Transverse colon (tissue), 4 donors: ENCODE measurements at regions not wholly inside any gene's neighbourhood (a gene's known extent, or its start where the extent isn't known, plus 50 kb on each side); places are given as distances from the start of the nearest gene placed in this dataset.

Experiments
- POLR2A ChIP-seq: fragments of 450-650 bp; IDR thresholded peaks from one replicate; pipeline ENCODE4 v1.6.1; 2016; ENCODE audit warnings: antibody characterized with exemption, mild to moderate bottlenecking, moderate library complexity
- POLR2AphosphoS5 ChIP-seq, 3 donors: sonication (generic); formaldehyde crosslinking; IDR thresholded peaks; one replicate each; pipeline ENCODE4 v1.6.1; 2016; ENCODE audit warnings: antibody characterized with exemption in 3 of 3
- TF ChIP-seq, protein P1 (sequence below), 5 experiments: fragments of 200-600 bp in 3 of 5; fragments of 450-650 bp in 2 of 5; sonication (generic) in 3 of 5; IDR thresholded peaks; 1 replicate in 2 of 5; 2 replicates in 3 of 5; pipeline ENCODE4 v1.5.1; 2016 to 2017; ENCODE audit warnings: antibody characterized with exemption in 5 of 5, inconsistent platforms in 3 of 5, mild to moderate bottlenecking in 2 of 5, moderate library complexity in 1 of 5

DNA sequence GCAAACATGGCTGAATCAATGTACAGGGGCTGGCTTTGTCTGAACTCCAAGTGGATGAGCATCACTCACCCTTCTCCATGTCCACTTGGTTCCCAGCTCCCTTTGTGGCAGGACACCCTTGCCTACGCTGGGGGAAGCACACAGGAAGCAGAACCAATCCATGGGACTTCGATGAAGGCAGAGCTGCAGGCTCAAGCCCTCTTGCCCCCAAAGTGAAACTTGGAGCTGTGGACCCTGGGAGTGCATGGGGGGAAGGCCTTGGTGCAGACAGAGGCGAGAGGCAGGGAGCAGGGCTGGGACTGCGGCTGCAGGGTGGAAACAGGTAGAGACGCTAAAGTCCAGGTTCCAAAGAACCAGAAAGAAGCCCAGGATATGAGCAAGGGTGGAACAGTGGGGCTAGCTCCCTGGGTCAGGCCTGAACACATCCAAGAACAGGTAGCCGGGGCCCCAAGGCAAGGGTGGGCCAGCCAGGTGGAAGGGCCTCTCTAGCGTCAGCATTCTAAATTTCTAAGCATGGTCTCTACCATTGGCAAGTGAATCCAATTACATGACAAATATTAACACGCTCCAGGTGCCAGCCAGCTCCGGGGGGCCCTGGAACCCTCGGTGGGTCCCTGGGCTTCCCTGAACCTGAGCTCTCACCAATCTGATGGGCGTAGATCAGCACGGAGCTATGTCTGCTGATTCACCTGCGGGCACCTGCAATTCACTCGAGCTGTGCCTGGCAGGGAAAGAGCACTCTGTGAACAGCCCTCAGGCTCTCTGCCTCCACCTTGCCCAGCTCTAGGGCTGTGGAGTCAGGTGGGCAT, 532.8 kb downstream of the BRD1 start:
- no peak for TF ChIP-seq POLR2A
- TF ChIP-seq, protein P1, sequence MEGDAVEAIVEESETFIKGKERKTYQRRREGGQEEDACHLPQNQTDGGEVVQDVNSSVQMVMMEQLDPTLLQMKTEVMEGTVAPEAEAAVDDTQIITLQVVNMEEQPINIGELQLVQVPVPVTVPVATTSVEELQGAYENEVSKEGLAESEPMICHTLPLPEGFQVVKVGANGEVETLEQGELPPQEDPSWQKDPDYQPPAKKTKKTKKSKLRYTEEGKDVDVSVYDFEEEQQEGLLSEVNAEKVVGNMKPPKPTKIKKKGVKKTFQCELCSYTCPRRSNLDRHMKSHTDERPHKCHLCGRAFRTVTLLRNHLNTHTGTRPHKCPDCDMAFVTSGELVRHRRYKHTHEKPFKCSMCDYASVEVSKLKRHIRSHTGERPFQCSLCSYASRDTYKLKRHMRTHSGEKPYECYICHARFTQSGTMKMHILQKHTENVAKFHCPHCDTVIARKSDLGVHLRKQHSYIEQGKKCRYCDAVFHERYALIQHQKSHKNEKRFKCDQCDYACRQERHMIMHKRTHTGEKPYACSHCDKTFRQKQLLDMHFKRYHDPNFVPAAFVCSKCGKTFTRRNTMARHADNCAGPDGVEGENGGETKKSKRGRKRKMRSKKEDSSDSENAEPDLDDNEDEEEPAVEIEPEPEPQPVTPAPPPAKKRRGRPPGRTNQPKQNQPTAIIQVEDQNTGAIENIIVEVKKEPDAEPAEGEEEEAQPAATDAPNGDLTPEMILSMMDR (IDR thresholded peaks at IDR 0.05) = no peak
- no peak for TF ChIP-seq POLR2AphosphoS5 (IDR thresholded peaks at IDR 0.05)
